HG02763 (cell line): ENCODE measurements at regions not wholly inside any gene's neighbourhood (a gene's known extent, or its start where the extent isn't known, plus 50 kb on each side); places are given as distances from the start of the nearest gene placed in this dataset.

Experiments
- ATAC-seq: cut with Tn5 transposase; IDR thresholded peaks from one replicate; pipeline ENCODE4 v1.9.1; 2021; ENCODE audit warnings: mild to moderate bottlenecking, moderate library complexity; ENCODE audit not compliant: unreplicated experiment

DNA sequence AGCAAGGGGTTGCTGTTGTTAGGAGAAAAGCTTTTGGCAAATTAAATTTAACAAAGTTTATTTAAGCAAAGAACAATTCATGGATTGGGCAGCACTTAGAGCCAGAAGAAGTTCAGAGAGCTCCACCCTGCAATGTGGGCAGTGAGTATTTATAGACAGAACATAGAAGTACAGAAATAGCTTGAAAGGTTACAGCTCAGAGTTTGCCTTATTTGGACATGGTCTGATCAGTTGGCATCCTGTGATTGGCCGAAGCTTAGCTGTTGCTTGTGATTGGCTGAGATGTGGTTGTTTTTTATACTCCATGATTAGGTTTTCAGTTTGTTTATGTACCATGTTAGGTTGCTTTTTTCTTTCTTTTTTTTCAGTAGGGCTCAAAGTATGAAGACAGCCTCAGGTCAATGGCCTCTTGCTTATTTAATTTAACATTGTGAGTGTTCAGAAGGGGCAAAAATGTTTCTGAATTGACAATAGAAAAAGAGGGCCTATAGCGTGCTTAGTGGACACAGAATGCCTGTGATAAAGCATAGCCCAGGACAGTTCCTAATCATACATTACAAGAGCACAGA, 293.8 kb downstream of the IGSF11 start:
- no peak for ATAC-seq

- ATAC-seq = no peak
These were observed 291.9 kb downstream of the IGSF11 start for GRCh38 chr3:118742760-118743159.

DNA sequence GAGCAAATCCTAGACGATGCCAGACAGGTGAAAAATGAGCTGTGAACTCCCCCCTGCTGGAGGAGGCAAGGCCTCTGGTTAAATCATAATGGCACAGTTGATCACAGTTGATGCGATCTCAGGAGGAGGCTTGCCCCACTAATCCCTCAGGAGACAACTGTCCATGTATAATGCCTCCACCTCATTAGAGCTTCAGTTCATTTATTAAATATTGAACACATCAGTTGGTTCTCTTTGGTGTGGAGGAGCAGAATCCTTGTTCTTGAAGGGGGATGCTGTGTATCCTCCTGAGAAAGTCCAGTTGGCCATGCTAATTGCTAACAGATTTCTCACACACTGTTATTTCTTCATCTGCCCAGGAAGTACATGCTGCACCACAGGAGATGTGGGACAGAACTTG, 290.5 kb downstream of the IGSF11 start:
- ATAC-seq = no peak

DNA sequence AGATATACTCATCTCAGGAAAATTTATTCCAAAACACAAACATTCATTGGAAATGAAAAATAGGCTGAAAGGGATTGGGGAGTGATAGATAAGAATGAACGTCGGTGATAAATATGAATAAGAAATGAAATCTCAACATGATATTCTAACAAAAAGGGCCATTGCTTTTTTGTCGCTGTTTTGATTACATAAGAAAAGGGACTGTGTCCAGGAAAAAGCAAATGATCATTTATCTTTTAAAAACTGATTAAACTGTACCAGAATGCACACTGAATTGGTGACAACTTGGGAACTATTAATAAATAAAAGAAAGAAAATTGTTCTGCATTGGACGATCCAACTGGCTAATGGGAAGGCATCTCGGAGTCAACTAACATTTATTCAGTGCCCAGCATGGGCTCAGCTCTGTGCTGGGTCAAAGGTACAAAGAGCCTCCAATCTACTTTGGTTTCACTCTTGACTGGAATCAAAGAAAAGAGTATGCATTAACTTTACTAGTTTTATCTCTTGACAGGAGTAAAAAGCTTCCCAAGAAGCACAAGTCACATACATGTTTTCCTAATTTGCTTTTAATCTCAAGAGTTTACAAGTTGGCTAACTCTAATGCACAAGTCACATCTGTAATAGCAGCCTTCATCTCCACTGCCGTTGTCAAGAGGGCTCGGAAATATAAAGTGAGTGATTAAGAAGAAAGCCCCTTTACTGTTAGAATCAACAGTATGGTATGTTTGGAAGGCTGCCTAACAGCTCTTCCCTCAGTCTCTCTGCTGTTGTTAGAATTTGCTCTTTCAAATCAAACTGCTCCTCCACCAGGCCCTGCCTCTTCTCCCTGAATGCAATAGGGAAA, 280.0 kb downstream of the IGSF11 start:
- ATAC-seq = no peak

DNA sequence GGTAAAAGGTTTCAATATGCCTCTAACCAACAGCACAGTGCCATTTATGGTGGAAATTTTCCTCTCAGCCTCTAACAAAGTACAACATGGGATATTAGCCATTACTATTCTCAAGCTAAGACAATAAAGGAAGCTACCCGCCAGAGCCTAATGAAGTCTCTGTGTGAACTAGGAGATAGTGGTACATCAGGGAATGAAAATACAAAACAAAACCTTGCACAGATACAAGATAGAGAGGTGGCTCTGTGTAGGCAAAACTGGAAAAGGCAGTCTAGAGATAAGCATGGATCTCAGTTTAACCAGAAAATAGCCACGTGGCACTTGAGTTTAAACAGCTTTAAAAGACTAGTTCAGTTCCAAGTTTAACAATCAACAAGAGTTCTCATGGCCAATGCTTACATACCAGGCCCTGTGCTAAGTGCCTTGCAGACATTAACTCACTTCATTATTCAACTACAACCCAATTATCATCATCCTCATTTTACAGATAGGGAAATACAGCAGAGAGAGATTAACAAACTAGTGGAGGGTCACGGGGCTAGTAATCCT, 279.3 kb downstream of the IGSF11 start:
- ATAC-seq = no peak

GRCh38 chr3:118760585-118761290, 273.9 kb downstream of the IGSF11 start:
- no peak for ATAC-seq

- no peak for ATAC-seq
These were observed 273.4 kb downstream of the IGSF11 start for GRCh38 chr3:118761291-118761606.

DNA sequence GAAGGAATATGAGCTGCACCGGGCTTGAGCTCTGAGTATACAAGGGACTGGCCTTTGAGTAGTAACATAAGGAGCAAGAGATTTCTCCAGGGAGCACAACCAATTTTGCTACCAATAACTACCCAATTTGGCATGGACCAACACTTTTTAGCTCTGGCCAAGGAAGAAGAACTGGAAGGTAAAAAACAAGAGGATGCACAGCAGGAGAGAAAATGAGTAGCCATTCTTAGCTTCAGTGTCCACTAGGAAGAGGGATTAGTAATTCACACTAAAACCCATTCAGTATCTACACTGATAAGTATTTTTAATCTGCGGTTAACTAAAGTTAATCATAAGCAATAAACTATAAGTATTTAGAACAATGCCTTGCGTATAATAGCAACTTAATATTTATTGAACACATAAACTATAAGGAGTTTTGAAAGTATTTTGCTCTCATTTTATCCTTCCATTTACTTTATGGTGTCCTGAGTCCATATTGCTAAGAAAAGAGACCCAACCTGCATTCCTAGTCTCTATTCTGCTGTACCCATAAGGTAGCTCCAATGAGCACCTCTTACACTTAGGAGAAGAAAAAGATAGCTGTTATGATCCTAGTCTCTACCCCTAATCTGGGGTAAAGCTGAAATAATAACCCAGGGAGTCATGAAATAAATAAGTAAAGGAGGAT, 268.9 kb downstream of the IGSF11 start:
- ATAC-seq = no peak

DNA sequence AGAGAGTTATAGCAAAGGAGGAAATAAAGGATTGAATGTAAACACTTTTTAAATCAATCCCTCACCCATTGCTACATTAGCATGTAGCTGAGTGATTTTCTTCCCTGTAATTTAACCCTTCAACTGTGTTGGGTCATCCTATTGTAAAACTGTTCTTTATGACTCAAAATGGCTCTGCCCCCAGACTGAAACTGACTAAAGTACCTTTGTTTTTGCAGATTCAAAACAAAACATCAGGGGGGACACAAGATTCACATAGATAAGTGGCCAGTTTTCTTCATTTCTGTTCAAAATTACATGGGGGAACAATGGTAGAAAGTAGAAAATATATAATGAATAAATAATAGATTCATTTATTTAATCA, 268.4 kb downstream of the IGSF11 start:
- ATAC-seq = no peak

- ATAC-seq = no peak
These were observed 262.6 kb downstream of the IGSF11 start for GRCh38 chr3:118772036-118772435.

DNA sequence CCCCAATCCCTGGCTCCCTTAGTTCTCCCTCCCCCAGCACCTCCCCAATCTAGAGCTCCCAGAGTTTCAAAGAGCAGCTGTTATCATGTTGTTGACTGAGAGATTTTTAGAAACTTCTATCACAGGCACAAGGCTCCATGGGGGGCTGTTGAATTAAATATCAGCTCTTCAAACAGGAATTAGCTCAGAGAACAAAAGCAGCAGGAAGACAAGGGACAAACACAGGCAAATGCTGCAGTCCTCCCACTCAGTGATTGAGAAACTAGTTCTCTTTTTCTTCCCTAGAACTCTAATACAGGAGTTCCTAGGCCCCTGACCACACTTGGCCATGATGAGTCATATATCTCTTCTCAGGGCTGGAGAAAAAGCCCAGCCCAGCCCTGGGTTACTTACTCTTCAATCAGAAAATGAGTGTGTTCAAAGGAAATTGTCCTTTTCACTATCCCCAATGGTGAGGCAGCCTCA, 262.1 kb downstream of the IGSF11 start:
- peak; percentile 91 for ATAC-seq

DNA sequence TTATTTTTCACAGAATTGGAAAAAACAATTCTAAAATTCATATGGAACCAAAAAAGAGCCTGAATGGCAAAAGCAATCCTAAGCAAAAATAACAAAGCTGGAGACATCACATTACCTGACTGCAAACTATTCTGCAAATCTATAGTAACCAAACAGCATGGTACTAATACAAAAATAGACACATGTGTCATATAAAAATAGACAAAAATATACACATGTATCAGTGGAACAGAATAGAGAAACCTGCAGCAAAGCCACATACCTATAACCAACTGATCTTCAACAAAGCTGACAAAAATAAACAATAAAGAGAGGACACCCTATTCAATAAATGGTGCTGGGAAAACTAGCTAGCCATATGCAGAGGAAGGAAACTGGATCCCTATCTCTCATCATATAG, 259.6 kb downstream of the IGSF11 start:
- ATAC-seq = no peak

DNA sequence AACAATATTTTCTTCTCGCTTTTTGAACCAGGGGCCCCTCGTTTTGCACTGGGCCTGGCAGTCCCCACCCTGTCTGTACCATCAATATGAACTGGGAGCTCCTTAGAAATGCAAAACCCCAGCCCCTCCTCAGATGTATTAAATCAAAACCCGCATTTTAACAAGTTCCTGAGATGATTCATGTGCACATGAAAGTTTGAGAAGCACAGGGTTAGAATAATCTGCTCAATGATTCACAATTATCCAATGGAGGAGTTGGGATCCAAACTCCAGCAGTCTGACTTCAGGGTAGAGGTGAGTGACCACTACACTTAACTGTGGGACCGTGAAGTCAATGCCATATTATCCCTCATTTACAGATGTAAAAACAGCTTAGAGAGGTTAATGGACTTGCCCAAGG, 256.4 kb downstream of the IGSF11 start:
- ATAC-seq = no peak

DNA sequence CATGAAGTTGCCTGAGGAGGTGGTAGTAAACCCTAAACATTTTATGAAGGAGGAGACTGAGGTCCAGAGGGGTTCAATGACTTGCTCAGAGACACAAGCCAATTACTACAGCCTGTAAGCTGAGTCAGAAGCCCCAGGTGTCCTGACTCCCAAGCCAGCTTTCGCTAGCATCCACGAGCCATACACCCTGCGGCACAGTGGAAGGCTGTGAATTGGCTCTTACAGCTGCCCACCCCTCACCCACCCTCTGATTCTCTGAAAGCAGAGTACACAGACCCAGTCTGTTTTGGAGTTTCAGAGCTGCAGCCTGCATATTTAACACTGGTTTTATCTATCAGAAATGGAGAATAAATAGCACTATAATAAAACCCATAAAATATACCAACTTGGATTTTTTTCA, 253.4 kb downstream of the IGSF11 start:
- ATAC-seq = no peak

GRCh38 chr3:118781839-118782238, 252.8 kb downstream of the IGSF11 start:
- ATAC-seq = no peak

DNA sequence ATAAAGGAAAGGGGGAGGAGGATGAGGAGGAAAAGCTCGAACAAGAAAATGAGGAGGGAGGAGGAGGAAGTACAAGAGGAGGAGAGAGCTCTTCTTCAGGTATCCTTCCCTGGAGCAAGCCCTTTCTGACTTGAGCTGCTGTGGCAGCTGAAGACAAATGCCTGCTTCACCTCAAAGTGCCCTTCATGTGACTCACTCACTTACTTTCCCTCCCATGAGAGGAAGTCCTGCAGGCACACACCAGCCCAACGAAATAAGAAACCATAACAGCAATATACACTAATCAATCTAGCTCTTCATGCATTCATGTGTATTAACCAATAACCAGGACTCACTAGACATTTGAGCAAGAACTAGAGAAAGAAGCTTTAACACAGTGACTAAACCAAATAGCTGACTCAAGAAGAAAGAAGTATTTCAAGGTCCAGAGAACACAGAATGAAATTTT, 251.9 kb downstream of the IGSF11 start:
- ATAC-seq = peak; percentile 93

GRCh38 chr3:118785415-118785814, 249.2 kb downstream of the IGSF11 start:
- ATAC-seq = no peak

DNA sequence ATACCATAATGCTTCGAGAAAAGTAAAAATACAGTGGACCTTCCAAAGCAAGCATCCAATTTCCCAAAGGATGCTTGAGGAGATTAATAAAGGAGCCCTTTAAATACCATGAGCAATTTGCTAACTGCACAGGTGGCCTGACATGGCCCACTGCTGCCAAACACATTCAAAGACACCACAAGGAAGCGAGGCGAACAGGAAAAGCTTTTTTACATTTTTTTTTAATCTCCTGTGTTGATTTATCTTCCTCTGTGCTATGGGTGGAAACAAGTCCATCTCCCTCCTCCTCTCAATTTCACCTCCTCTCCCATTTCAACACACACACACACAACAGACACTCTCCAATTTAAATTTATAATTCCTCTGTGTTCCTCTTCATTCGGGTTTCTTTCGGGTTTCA, 243.4 kb downstream of the IGSF11 start:
- no peak for ATAC-seq

- ATAC-seq = no peak
These were observed 242.5 kb downstream of the IGSF11 start for GRCh38 chr3:118792191-118792590.

- no peak for ATAC-seq
These were observed 241.5 kb downstream of the IGSF11 start for GRCh38 chr3:118793176-118793575.

- ATAC-seq = no peak
These were observed 235.3 kb downstream of the IGSF11 start for GRCh38 chr3:118799303-118799702.
